GM19240 (cell line): ENCODE measurements at regions not wholly inside any gene's neighbourhood (a gene's known extent, or its start where the extent isn't known, plus 50 kb on each side); places are given as distances from the start of the nearest gene placed in this dataset.
"Not testable (repeated sequence)": the region's sequence is repeated elsewhere in the genome, so short reads cannot be mapped to it uniquely, and the experiment has no call there.

ENCODE experiments used
- DNase-seq: peaks from one replicate; pipeline ENCODE4 v3.0.0; 2011; ENCODE audit warnings: low spot score; ENCODE audit not compliant: insufficient read length

DNA sequence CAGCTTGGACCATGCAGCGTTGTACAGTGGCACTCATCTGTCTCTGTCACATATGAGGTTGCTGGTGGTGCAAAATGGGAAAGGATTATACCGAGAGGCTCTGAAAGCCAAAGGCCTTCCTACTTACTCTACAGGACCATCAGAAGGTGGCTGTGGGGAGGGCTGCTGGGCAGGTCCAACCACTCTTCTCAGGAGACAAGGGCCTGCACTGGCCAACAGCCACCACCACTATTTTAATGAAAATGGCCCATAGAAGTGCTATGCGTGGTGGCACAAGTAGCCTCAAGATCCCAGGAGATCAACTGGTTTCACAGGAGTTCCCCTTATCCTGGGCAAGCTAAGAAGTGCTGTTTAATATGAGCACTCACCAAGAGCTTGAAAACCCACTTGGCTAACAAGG lies 52.3 kb downstream of the MRPL57 start:
- DNase-seq, result no peak

DNA sequence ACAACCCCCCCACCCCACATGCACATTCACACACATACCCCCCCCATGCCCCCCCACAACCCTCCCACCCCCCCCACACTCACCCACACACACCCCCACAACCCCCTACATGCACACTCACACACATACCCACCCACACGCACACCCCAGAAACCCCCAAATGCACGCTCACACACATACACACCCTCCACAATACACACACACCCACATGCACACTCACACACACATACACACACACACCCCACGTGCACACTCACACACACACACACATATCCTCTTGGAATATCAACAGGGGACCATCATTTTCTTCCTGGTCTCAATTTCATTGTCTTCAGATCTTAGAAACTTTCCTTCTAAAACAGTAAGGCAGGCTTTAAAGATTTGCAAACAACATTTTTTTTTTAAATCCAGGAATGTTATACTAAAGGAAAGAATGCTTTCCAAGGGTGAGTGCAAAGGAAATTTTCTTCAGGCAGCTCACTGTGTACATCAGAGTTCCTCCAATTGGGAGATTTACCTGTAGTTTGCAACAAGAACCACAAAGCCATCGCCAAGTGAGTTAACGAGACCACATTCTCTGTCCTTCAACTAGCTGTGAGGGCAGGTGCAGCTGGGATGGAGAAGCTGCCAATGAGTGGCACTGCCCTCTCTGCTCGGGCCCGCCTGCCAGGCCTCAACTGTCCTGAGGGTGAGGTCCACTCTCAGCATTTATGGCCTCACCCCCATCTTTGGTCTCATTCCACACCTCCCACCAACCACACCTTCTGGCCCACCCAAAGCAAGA lies 53.0 kb downstream of the MRPL57 start:
- no peak for DNase-seq

DNA sequence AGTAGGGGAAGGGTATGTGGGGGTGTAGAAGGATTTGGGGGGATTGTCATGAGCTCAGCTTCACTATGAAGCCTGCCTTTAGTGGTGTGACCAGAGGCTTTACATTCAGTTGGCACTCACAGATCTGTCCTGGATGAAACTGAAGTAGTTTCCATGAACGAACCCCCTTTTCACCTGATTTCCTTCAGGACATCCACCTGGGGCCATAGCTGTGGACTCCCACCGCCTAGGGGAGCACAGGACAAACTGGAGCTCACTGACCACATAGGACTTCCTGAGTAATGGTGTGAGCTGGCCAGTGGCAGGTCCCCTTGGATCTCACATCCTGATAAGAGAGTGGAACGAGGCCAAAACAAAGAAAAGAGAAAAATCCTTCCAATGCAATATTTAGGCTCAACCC lies 54.1 kb downstream of the MRPL57 start:
- DNase-seq, result no peak

DNA sequence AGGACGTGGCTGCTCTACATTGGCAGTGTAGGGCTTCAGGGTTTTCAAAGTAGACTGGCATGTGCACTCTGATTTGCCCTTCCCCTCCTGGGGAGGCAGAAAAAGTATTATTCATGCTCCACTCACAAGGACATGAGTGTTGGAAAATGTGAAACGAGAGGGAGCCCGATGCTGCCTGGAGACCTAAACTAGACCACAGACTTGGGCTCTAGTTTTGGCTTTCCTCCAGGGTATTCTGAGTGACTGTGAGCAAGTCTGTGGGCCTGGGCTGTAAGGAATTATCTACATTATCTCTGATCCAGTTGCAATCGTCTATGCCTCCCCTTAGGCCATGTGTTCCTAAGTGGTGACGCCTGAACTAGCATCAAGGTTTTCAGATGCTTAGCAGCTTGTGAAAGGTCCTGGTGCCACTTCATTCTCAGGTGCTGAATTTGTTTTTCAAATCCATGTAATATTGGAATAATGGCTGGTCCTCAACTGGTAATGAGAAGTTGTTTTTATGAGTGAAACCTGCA lies 55.0 kb downstream of the MRPL57 start:
- no peak for DNase-seq

DNA sequence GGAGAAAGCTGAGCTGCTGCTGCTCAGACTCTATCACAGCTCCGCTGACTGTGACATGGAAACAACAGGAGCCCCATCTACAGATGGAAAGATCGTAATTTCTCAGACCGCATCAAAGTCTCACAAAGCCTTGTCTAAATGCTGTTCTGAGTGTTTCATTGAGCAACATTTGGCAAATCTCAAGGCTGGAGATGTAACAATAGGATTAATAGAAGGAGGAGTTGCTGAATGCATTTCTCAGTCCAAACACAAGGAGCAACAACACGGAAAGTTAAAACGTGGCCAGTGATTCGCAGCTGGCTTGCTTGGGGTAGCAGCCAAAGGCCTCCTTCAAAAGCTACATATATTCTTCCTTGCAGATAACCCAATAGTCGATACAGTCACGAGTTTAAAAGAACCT lies 55.7 kb downstream of the MRPL57 start:
- no peak for DNase-seq

DNA sequence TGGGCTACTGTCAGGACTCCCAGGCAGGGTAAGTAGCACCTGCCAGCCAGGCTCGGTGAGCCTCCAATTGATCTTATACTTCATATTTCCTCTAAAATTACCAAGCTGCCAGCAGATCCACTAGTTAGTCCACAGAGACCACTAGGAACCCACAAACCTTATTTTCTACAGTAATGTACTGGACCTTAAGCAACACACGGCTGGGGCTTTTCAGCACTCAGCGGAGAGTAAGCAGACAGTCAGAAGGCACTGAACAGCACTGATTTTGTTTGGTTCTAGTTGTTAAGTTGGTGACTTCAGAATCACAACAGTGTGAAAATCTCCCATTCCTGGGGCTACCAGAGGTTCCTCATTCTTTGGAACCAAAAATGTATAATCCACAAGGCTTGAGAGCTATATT lies 56.1 kb downstream of the MRPL57 start:
- DNase-seq, result no peak

DNA sequence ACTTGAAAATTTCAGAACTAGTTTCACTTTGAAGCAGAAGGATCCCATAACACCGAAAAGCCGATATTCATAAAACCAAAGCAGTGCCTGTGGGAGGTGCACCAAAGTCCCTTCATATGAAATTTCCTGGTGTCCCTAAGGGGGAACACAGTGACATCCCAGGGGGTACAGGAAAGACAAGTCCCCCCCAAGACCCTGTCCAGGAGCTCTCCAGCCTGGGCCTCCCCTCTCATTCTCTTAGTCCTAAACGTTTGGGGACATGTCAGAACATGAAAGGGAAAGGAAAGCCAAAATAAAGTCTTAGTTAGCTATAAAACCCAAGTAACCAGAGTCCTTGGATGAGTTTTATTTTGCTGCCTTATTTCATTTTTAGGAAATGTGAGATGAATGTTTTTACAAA lies 56.6 kb downstream of the MRPL57 start:
- no peak for DNase-seq

DNA sequence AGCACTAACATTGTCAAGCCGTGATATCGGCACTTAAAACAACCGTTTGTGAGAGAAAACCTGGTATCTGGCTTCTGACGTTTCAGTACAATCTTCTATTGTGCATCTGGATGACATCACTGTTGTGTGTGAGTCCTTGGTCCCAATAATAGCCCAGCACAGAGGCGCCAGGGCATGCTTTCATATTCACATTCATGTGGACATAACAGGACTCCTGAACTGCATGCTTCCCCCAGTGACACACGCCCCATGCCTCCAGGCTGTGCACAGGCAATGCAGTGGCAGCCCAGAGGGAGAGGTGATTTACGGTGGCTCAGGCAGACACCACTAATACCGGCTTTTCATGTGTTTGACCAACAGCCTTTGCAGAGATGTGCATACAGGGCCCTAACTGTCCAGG lies 58.1 kb downstream of the MRPL57 start:
- DNase-seq, result no peak

DNA sequence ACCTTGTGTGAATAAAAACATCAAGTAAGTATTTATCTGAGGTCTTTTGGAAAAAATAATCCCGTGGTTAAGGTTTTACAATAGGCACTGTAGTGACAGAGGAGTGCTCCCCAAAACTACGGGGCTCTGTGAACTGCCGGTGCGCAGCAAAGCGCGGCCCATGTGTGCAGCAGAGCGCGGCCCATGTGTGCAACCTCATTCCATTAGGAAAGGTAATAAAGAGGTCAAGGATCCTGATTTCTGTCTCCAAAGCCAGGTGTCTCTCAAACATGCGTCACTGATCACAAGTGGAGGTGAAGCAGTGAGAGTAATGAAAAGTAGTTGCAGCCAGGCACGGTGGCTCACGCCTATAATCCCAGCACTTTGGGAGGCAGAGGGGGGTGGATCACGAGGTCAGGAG lies 58.7 kb downstream of the MRPL57 start:
- no peak for DNase-seq

DNA sequence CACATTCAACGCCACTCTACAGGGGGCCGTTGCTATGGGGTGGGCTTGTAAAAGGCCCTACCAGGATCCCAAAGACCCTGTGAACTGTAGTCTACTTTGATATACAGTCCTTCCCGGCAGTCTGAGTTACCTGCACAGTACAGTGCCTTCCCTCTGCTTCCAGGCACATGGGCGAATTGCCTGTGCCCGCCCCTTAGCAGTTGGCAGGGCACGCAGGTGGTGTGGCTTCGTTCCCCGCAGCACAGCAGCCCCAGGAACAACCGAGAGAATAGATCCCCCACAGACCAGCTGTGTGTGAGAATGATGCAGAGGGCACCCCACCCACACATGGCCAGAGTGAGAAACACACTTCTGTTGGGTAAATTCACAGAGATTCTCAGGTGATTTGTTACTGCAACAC lies 60.6 kb downstream of the MRPL57 start:
- no peak for DNase-seq

DNA sequence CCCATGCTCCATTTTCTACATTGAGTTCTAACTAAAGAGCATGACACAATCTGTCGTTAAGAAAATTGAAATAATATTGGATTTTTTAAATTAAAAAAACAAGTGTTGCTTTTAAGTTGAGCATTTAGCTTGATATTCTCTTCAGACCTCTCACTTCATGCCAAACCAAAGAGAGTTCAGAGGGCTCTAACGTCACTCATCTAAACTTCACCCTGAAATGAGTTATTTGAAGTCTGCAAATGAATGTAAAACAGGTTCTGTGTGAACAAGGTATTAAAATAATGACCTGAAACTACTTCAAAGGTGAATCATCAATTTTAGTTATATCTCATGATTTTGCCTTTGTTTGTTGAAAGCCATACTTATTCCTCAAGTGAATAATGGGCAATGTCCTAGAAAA lies 61.8 kb downstream of the MRPL57 start:
- DNase-seq, result no peak

DNA sequence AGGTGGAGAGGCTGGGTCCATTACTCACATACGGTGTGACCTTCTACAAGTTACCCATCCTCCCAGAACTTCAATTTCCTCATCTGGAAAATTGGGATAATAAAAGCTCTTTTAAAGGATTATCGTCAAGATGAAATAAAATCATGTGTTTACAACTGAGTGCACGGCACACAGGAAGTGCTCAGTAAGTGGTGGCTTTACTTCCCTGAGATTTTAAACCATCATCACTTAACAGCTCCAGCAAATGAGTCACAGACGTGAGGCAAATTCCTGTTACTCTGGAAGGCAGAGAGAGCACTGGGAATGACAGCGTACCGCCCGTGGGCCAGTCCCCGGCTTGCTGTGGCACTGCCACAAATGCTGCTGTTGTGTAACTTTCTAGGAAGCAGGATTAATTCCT lies 64.1 kb downstream of the MRPL57 start:
- DNase-seq, result no peak

DNA sequence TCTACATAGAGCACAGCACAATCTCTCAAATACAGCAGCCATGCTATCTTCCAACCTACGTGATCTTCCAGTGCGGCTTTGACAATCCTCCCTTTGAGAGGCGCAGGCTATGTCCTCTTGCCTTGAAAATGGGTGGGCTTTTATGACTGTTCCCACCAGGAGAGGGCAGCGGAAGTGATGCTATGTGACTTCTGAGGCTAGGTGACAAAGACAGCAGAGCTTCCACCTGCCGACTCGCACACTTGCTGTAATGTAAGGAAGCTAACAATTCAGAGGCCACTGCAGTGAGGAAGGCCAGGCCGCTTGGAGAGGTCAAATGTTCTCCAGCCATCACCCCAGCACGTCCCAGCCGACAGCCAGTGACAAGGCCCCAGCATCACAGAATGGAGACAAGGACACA lies 65.8 kb downstream of the MRPL57 start:
- no peak for DNase-seq

DNA sequence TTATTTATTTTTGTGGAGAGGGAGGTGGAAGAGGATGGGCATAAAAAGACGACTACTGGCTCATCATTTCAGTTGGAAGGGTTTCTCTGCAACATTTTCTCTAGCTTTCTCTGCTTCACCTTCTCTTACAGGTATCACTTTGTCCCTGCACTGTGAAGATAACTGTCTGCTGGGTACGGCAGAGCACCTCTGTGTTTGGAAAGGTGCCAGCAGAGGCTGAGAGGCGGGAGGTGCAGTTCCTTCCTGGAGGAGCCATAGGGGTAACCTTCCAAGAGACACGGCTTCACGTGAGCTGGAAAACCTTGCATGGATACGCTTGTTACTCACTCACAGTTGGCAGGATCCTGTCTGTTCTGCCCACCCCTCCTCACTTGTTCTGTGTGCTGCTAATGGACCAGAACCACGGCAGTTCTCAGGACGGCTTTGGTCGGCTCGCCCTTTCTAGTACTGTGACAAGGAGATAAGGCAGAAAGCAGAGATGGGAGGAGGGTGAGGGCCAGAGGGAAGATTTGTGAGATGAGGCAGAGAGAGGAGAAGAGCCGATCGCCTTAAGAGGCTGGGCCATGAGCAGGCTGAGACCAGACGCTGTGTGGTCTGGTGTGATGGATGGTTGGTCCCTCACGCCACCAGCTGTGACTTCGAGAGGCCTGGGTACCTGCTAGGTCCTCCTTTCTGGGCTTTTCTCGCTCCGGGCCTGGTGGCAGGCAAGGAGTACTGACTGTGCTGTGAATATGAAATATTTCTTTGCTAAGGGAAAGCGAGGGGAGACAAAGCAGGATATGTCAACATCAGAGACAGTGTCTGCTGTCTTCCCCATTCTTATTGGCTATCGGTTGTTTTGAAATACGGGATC lies 66.8 kb downstream of the MRPL57 start:
- no peak for DNase-seq

DNA sequence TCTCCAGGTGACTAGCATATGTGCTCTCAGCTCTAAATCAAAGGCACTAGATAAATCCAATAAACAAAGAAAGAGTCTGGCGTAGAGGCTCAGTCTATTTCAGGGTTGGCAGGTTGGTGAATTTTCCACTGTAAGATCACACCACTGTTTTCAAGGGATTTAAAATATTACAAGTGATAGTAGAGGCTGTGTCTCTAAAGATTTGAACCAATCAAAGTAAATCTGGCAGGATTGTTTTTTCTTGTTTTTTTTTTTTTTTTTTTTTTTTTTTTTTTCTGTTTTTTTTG lies 67.4 kb downstream of the MRPL57 start:
- not testable (repeated sequence) for DNase-seq

DNA sequence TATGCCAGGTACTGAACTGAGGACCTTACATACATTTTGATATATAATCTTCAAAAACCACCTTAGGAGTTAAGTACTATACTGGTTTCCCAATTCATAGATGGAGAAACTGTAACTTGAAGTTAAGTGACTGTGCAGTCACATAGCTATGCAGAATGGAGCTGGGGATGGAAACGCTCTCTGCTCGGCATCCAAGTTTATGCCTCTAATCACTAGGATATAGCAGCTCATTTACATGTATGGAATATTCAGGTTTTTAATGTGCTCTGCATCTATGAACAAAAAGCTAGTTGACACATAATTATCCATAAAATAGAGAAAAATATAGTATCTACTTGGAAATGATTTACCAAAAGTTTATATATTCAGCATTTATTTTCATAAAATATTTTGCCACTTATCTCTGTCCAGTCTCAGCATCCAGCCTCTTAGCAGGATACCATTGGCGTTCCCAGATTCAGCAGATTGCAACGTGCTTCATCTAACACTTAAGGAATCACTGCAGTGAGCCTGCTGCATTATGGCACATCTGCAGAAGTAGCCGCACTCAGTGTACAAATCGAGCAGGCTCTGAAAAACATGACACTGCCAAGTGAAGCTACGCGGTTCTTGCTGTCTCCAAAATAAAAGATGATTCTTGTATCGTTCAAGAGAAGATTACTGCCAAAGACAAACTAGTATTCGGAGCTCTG lies 70.4 kb downstream of the MRPL57 start:
- no peak for DNase-seq

DNA sequence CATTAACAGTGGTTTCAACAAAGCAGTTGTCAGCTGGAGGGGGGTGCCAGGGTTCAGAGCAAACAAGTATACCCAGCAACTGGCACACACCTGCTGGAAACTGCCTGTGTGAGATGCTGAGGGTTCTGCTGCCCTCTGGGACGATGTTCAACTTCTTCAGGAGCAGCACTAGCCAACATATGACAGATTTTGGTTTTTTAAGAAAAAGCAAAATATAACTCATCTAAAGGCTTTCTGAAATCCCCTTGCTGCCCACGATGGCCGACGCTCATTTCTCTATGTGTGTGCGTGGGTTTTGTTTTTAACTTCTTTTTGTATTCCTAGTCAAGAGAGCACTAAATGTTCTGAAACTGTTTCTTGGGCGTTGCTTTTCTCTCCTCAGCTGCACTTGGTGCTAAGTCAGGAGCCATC lies 79.9 kb downstream of the MRPL57 start:
- no peak for DNase-seq

DNA sequence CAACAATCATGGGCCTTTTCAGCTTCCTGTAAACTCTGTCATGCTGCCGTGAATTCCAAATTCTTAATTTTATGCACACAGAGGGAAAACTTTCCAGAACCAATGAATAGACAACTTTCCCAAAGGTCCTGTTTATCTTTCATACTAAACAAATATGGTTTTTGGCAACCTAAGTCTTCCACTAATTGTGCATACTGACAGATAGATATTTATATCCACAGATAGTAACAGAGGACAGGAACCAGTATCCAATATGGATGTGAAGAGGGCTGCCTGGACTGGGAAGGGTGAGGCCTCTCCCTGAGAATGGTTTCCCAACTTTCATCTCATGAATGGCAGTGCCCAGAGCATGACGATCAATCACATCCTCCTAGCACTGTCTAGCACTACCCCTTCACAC lies 80.4 kb downstream of the MRPL57 start:
- no peak for DNase-seq

DNA sequence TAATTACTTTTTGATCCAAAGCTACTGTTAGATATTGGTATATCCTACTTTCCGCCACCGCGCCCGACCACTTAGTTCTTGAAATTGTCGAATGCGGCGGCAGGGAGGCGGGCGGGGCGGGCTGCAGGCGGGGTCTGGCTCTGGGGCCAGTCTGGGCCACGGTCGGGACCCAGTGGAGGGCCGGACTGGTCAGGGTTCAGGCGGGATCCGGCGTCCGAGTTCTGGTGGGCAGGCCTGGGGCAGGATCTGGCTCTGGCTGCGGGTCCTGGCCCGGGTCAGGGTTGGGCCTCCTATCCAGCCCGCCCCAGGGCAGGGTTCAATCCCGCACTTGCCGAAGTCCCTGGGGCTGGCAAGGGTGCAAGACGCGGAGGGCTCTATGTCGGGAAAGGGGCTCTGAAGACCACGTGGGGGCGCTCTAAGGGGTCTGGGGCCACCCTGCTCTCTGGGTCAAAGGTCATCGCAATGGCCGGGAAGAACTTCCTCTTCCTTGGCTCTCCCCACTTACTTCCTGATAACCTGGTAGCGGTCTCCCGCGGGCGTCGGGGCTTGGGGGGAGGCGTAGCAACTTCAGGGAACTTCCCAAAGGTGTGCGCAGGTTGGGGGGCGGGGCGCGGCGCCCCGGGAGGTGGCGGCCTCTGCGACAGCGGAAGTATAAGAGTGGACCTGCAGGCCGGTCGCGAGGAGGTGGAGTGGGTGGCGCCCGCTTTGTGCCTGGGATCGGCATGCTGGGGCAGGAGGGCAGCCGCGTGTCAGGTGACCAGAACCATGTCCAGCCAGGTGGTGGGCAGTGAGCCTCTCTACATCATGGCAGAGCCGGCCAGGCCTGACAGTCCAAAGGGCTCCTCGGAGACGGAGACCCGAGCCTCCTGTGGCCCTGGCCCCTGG lies 83.4 kb downstream of the MRPL57 start:
- no peak for DNase-seq

DNA sequence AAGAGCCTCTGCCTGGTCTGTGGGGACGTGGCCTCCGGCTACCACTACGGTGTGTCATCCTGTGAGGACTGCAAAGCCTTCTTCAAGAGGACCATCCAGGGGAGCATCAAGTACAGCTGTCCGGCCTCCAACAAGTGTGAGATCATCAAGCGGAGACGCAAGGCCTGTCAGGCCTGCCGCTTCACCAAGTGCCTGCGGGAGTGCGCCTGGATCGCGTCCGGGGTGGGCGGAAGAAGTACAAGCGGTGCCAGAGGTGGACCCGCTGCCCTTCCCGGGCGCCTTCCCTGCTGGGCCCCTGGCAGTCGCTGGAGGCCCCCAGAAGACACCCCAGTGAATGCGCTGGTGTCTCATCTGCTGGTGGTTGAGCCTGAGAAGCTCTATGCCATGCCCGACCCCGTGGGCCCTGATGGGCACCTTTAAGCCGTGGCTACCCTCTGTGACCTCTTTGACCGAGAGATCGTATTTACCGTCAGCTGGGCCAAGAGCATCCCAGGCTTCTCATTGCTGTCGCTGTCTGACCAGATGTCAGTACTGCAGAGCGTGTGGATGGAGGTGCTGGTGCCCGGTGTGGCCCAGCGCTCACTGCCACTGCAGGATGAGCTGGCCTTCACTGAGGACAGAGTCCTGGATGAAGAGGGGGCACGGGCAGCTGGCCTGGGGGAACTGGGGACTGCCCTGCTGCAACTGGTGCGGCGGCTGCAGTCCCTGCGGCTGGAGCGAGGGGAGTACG lies 84.3 kb downstream of the MRPL57 start:
- not testable (repeated sequence) for DNase-seq
